Neural cell (in vitro differentiated cells): ENCODE measurements at regions not wholly inside any gene's neighbourhood (a gene's known extent, or its start where the extent isn't known, plus 50 kb on each side); places are given as distances from the start of the nearest gene placed in this dataset.

Experiments used
- CTCF ChIP-seq: fragments of 450-650 bp; IDR thresholded peaks from 2 replicates; pipeline ENCODE4 v1.5.1; 2014; ENCODE audit warnings: antibody characterized with exemption, mild to moderate bottlenecking, moderate library complexity; ENCODE audit not compliant: poor library complexity, severe bottlenecking
- EP300 ChIP-seq: fragments of 450-650 bp; conservative IDR thresholded peaks from 2 replicates; pipeline ENCODE4 v1.6.1; 2014; ENCODE audit warnings: antibody characterized with exemption, mild to moderate bottlenecking, moderate library complexity; ENCODE audit not compliant: poor library complexity, severe bottlenecking
- POLR2AphosphoS5 ChIP-seq: IDR thresholded peaks from 2 replicates; pipeline ENCODE4 v1.6.1; 2012
- REST ChIP-seq: IDR thresholded peaks from 2 replicates; pipeline ENCODE4 v1.6.1; 2012; ENCODE audit warnings: borderline replicate concordance
- TAF1 ChIP-seq: IDR thresholded peaks from 2 replicates; pipeline ENCODE4 v1.6.1; 2012; ENCODE audit warnings: low read depth

DNA sequence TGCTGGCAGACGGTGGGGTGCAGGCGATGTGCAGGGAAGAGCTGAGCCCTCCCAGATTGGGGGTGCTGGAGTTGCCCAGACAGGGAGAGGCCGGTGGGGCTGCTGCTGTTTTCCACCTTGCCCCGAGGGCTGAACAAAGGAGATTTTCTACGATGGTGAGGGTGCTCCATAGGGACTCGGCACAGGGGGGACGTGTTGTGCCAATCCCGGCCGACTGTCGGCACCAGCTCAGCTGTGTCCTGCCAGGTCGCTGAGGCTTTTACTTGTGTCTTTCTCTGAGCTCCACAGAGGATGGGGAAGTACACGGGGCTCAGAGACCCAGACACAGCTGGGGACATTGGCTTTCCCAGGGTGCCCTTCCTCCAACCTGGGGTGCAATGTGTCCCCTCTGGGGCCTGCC, 816.8 kb downstream of the BRD1 start:
- TF ChIP-seq TAF1, result no peak
- no peak for TF ChIP-seq CTCF
- TF ChIP-seq REST, result no peak
- TF ChIP-seq POLR2AphosphoS5, result no peak
- no peak for TF ChIP-seq EP300
